ENCODE measurements at regions not wholly inside any gene's neighbourhood (a gene's known extent, or its start where the extent isn't known, plus 50 kb on each side); places are given as distances from the start of the nearest gene placed in this dataset.

DNA sequence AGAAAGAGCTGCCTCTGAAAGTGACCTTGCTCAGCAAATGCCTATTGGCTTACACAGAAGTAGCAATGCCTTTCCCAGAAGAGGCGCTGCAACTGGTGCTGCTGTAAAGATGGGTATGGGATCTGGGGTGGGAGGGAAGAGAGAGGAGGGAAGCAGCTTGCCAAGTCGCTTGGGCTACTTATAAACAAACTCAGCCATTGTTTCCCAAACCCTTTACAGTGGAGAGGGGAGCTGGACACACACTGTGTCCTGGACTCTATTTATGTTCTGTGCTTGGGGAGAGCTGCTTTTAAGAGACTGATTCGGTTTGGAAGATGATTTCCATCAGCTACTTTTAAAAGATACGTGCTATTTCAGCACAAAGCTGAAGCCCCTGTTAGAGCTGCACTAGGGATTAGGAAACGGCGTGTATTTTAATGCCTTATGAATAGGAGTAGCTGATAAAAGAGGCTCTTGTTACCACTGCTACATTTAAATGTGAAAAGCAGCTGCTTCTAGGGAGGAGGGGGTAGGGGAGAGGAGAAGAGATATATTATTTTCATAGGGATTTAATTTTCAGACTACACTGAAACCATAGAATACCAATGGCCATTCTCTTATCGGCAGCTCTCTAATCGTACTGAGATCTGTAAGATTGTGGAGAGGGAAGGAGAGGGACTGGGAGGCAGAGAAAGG, 440.6 kb downstream of the MCTP2 start:
- TF ChIP-seq, protein P1, sequence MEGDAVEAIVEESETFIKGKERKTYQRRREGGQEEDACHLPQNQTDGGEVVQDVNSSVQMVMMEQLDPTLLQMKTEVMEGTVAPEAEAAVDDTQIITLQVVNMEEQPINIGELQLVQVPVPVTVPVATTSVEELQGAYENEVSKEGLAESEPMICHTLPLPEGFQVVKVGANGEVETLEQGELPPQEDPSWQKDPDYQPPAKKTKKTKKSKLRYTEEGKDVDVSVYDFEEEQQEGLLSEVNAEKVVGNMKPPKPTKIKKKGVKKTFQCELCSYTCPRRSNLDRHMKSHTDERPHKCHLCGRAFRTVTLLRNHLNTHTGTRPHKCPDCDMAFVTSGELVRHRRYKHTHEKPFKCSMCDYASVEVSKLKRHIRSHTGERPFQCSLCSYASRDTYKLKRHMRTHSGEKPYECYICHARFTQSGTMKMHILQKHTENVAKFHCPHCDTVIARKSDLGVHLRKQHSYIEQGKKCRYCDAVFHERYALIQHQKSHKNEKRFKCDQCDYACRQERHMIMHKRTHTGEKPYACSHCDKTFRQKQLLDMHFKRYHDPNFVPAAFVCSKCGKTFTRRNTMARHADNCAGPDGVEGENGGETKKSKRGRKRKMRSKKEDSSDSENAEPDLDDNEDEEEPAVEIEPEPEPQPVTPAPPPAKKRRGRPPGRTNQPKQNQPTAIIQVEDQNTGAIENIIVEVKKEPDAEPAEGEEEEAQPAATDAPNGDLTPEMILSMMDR (IDR thresholded peaks at IDR 0.05) = no peak
- no peak for TF ChIP-seq POLR2A (IDR thresholded peaks at IDR 0.05)
- TF ChIP-seq POLR2AphosphoS5 (IDR thresholded peaks at IDR 0.05) = no peak
- no peak for TF ChIP-seq EP300 (IDR thresholded peaks at IDR 0.05)
